ENCODE measurements at regions not wholly inside any gene's neighbourhood (a gene's known extent, or its start where the extent isn't known, plus 50 kb on each side); places are given as distances from the start of the nearest gene placed in this dataset.

- Mint-ChIP-seq H3K4me3 (no peak overlapping the region), H3K9me3 (no peaks in the 10 kb centered on the region), H3K27me3 (ENCODE audit: low read depth) (no peaks in the 10 kb centered on the region), H3K27ac (no peak overlapping the region), H3K4me1 (ENCODE audit: low read depth) (no peaks in the 10 kb centered on the region), H3K36me3 (ENCODE audit: low read depth) (no peaks in the 10 kb centered on the region)
Observed at GRCh38 chr12:77591959-77592743, 238.5 kb upstream of the NAV3 start.

GRCh38 chr12:77590306-77590705 lies 240.4 kb upstream of the NAV3 start:
- no peak overlapping the region for H3K27ac Mint-ChIP-seq
- no peaks in the 10 kb centered on the region for H3K9me3 Mint-ChIP-seq
- H3K36me3 Mint-ChIP-seq (ENCODE audit: low read depth) = no peaks in the 10 kb centered on the region
- no peak overlapping the region for H3K4me3 Mint-ChIP-seq
- no peaks in the 10 kb centered on the region for H3K27me3 Mint-ChIP-seq (ENCODE audit: low read depth)
- no peaks in the 10 kb centered on the region for H3K4me1 Mint-ChIP-seq (ENCODE audit: low read depth)

- Mint-ChIP-seq H3K27ac (no peak overlapping the region), H3K4me1 (ENCODE audit: low read depth) (no peaks in the 10 kb centered on the region), H3K36me3 (ENCODE audit: low read depth) (no peaks in the 10 kb centered on the region), H3K4me3 (no peak overlapping the region), H3K9me3 (no peaks in the 10 kb centered on the region), H3K27me3 (ENCODE audit: low read depth) (no peaks in the 10 kb centered on the region)
Observed at GRCh38 chr12:77584860-77585259, 245.8 kb upstream of the NAV3 start.

- Mint-ChIP-seq H3K27me3 (ENCODE audit: low read depth) (no peaks in the 10 kb centered on the region), H3K4me1 (ENCODE audit: low read depth) (no peaks in the 10 kb centered on the region), H3K36me3 (ENCODE audit: low read depth) (no peaks in the 10 kb centered on the region), H3K9me3 (no peaks in the 10 kb centered on the region), H3K27ac (no peak overlapping the region), H3K4me3 (no peak overlapping the region)
Observed at GRCh38 chr12:77578466-77579220, 252.1 kb upstream of the NAV3 start.

DNA sequence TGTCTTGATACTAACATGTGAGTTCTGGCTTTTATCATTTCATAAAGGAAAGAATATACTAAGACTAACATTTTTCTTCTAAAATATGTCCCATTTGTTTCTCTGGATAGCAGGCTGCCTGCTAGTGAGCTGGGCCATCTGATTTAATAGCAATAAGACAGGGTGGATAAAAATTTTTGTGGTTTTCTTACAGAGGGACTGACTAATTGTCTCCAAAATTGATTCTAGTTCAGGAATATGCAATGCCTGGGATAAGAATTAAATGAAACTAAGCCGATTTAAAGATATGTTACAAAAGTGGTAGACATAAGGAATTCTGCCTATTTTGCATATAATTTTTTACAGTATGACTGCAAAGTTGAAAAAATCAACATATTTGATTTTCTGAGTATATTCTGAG lies 252.9 kb upstream of the NAV3 start:
- Mint-ChIP-seq H3K27ac (no peak overlapping the region), H3K36me3 (ENCODE audit: low read depth) (no peaks in the 10 kb centered on the region), H3K4me3 (no peak overlapping the region), H3K27me3 (ENCODE audit: low read depth) (no peaks in the 10 kb centered on the region), H3K9me3 (no peaks in the 10 kb centered on the region), H3K4me1 (ENCODE audit: low read depth) (no peaks in the 10 kb centered on the region)

GRCh38 chr12:77575376-77575919 lies 255.2 kb upstream of the NAV3 start:
- H3K9me3 Mint-ChIP-seq = no peaks in the 10 kb centered on the region
- no peaks in the 10 kb centered on the region for H3K36me3 Mint-ChIP-seq (ENCODE audit: low read depth)
- H3K4me1 Mint-ChIP-seq (ENCODE audit: low read depth) = no peaks in the 10 kb centered on the region
- no peak overlapping the region for H3K4me3 Mint-ChIP-seq
- H3K27ac Mint-ChIP-seq = no peak overlapping the region
- H3K27me3 Mint-ChIP-seq (ENCODE audit: low read depth) = no peaks in the 10 kb centered on the region

DNA sequence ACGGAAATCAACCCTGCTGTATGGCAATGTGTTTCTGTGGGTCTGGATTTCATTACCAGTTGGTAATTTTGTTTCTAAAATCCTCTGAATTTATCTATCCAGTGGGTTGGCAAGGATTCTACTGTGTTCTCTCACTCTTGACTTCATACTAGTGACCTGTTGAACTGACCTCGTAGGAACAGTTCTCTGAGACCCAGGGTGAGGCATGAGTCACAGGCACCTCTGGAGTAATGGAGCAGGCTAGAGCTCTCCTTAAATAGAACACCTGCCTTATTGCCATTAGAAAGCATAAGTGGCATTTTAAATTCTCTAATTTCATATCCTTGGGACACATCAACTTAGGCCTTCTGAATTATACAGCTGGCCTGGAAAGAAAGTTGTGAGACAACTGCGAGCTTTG lies 258.3 kb upstream of the NAV3 start:
- no peak overlapping the region for H3K27ac Mint-ChIP-seq
- no peak overlapping the region for H3K4me3 Mint-ChIP-seq
- H3K4me1 Mint-ChIP-seq (ENCODE audit: low read depth) = no peaks in the 10 kb centered on the region
- no peaks in the 10 kb centered on the region for H3K36me3 Mint-ChIP-seq (ENCODE audit: low read depth)
- no peaks in the 10 kb centered on the region for H3K27me3 Mint-ChIP-seq (ENCODE audit: low read depth)
- no peaks in the 10 kb centered on the region for H3K9me3 Mint-ChIP-seq

- H3K4me3 Mint-ChIP-seq = no peak overlapping the region
- no peaks in the 10 kb centered on the region for H3K27me3 Mint-ChIP-seq (ENCODE audit: low read depth)
- H3K4me1 Mint-ChIP-seq (ENCODE audit: low read depth) = no peaks in the 10 kb centered on the region
- H3K36me3 Mint-ChIP-seq (ENCODE audit: low read depth) = no peaks in the 10 kb centered on the region
- H3K9me3 Mint-ChIP-seq = no peaks in the 10 kb centered on the region
- H3K27ac Mint-ChIP-seq = no peak overlapping the region
Observed at GRCh38 chr12:77571768-77572167, 258.9 kb upstream of the NAV3 start.

DNA sequence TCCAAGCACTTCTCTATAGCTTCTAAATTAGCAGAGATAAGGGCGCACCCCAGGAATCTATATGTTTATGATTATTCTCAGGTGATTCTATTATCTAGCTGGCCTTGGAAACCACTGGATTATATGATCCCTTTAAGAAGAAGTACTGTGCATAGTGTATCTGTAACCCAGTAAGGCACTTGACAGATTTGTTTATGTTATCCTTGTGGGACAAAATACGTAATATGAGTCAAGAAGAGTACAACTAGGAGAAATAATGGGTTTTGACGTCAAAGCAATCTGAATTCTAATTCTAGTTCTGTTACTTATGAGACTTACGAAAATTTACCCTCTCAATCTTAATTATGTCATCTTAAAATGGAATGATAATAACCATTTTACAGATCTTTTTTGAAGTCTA lies 259.6 kb upstream of the NAV3 start:
- Mint-ChIP-seq H3K36me3 (ENCODE audit: low read depth) (no peaks in the 10 kb centered on the region), H3K4me1 (ENCODE audit: low read depth) (no peaks in the 10 kb centered on the region), H3K27me3 (ENCODE audit: low read depth) (no peaks in the 10 kb centered on the region), H3K9me3 (no peaks in the 10 kb centered on the region), H3K4me3 (no peak overlapping the region), H3K27ac (no peak overlapping the region)

GRCh38 chr12:77569876-77570275 lies 260.8 kb upstream of the NAV3 start:
- no peaks in the 10 kb centered on the region for H3K36me3 Mint-ChIP-seq (ENCODE audit: low read depth)
- H3K27ac Mint-ChIP-seq = no peak overlapping the region
- H3K27me3 Mint-ChIP-seq (ENCODE audit: low read depth) = no peaks in the 10 kb centered on the region
- H3K4me3 Mint-ChIP-seq = no peak overlapping the region
- H3K9me3 Mint-ChIP-seq = no peaks in the 10 kb centered on the region
- H3K4me1 Mint-ChIP-seq (ENCODE audit: low read depth) = no peaks in the 10 kb centered on the region

DNA sequence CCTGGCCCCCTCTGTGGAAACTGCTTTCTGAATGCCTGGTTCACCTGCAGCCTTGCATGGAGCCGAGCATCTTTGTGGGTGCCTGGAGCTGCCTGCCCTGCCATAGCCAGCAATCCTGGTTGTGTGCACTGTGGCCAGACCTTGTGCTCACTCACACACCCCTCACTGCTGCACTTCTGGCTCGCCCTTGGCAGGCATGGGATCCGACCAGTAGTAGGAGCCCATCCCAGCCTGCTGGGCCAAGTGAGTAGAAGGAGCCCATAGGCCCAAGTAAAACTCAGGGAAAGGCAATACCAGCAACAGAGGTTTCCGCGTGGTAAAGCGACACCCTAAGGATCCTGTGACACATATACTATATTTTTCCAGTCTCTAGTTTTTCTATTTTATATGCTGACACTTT lies 270.0 kb upstream of the NAV3 start:
- Mint-ChIP-seq H3K27me3 (ENCODE audit: low read depth) (no peaks in the 10 kb centered on the region), H3K4me1 (ENCODE audit: low read depth) (no peaks in the 10 kb centered on the region), H3K9me3 (peaks cover 7% of the 10 kb centered on the region), H3K36me3 (ENCODE audit: low read depth) (no peaks in the 10 kb centered on the region), H3K4me3 (no peak overlapping the region), H3K27ac (no peak overlapping the region)

GRCh38 chr12:77559400-77560074 lies 271.2 kb upstream of the NAV3 start:
- no peaks in the 10 kb centered on the region for H3K4me1 Mint-ChIP-seq (ENCODE audit: low read depth)
- no peak overlapping the region for H3K4me3 Mint-ChIP-seq
- no peaks in the 10 kb centered on the region for H3K27me3 Mint-ChIP-seq (ENCODE audit: low read depth)
- peaks cover 7% of the 10 kb centered on the region for H3K9me3 Mint-ChIP-seq
- H3K36me3 Mint-ChIP-seq (ENCODE audit: low read depth) = no peaks in the 10 kb centered on the region
- no peak overlapping the region for H3K27ac Mint-ChIP-seq

DNA sequence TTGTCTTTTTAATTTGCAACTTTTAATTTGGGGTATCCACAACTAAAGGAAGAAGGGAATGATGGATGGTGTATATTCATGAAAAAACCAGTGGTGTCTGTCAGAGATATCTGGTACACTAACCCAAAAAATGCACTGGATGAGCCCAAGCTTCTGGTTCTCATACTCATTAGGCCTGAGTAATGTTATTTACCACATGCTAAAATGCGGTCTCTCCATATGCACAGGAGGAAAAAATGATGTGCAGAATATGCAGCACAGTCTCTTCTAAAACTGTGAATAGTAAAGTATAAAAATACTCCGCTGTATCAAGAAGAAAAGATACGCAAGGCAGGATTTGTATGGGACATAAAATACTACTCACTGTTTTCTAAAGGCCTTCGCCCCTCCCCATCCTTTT lies 275.6 kb upstream of the NAV3 start:
- Mint-ChIP-seq H3K4me1 (ENCODE audit: low read depth) (peaks cover 3% of the 10 kb centered on the region), H3K9me3 (peaks cover 7% of the 10 kb centered on the region), H3K36me3 (ENCODE audit: low read depth) (no peaks in the 10 kb centered on the region), H3K4me3 (no peak overlapping the region), H3K27me3 (ENCODE audit: low read depth) (no peaks in the 10 kb centered on the region), H3K27ac (no peak overlapping the region)

DNA sequence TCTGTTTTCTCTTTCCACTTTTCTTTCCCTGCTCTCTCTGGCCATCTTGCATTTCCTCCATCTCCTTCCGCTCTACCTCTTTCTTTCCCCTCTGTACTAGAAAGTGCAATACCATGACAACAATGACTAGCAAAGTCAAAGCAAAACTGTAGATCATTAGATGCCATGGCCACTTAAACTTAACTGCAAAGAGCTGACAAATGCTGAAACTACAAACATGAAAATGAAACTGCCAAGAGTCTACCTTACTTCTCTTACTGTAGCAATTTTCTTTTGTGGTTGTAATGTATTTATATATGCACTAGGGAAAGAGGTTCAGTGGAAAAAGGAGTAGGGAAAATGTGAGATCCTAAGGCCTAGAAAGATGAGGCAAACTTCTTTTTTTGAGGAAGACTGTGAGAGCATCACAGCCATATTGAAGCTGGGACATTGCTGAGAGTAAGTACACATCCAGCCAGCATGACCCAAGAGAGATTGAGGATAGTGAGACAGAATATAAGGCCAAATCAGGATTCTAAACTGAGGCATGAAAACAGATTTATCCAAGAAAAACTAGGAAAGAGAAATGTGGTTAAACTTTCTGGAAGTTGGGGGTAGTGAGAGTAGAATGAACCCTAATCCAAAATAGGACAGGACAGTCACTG lies 276.6 kb upstream of the NAV3 start:
- Mint-ChIP-seq H3K36me3 (ENCODE audit: low read depth) (no peaks in the 10 kb centered on the region), H3K4me1 (ENCODE audit: low read depth) (peaks cover 3% of the 10 kb centered on the region), H3K27ac (no peak overlapping the region), H3K9me3 (peaks cover 4% of the 10 kb centered on the region), H3K27me3 (ENCODE audit: low read depth) (no peaks in the 10 kb centered on the region), H3K4me3 (no peak overlapping the region)
